Stimulated activated CD4-positive, alpha-beta T cell treated with anti-CD3 and anti-CD28 coated beads, TNF-alpha, amount 100 ng/mL, for 24 hours (primary cell): ENCODE measurements at regions not wholly inside any gene's neighbourhood (a gene's known extent, or its start where the extent isn't known, plus 50 kb on each side); places are given as distances from the start of the nearest gene placed in this dataset.

Source experiments
- DNase-seq, 3 experiments: peaks; one replicate each; pipeline ENCODE4 v3.0.0-alpha.2; 2020; ENCODE audit warnings: low read depth in 3 of 3

DNA sequence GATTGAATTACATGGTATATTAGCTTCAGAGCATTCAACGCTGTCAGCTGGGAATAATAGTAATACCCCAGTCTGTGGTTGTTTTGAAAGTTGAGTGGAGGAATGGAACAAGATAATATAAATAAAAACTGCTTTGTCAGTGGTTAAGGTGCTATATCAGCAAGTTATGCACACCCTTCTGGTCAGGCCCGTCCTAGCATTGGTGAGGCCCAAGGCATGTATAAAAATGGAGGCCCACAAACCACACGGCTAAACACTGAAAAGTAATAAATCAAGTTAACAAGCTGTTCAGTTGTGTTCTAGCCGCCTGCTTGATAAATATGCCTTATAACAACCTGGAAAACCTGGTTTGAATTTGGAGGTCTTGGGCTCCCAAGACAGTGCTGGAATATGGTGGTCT is 77.4 kb downstream of the PSMG1 start:
- DNase-seq = no peak

GRCh38 chr21:39105341-39105765 is 77.9 kb downstream of the PSMG1 start:
- no peak for DNase-seq

- DNase-seq = no peak
Observed at GRCh38 chr21:39104911-39105310, 78.3 kb downstream of the PSMG1 start.

DNA sequence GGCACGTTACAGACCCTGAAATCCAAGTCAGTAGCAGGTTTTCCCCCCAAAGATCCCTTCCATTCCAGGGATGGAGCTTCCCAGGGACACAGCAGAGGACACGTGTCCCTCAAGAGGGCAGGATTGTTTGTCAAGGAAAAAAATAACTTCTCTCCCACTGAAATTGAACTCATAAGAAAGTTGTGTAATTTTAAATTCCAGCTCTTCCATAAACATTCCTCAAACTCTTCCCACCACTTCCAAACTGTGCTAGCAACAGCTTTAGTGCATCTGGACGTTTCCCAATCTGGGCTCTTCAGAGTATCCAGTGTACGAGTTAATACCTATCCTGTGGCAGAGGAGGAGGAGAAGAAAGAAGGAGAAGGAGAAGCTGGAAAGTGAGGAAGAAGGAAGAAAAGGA is 79.6 kb downstream of the PSMG1 start:
- DNase-seq = no peak

- DNase-seq = no peak
Observed at GRCh38 chr21:39099859-39100258, 83.4 kb downstream of the PSMG1 start.

DNA sequence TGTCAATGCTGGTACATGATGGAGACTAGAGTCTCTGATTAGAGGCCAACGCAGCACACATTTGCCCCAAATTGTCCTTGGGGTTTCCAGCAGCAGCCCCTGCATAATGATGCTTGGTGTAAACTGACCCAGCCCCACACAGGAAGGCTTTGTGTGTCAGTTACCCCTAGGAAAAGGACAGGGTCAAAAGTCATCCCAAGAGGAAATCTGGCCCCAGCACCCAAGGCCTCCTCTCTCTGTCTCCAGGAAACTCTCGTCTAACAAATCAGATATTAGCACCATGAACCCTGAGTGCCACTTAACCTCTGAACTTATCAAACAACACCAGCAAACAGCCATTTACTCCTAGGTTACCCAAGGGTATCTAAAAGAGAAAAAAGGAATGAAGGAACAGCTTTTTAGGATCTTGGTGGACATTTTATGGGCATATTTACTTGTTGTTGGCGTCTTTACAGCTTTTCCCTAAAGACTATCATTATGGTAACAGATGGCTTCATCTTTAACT is 84.5 kb downstream of the PSMG1 start:
- no peak for DNase-seq

DNA sequence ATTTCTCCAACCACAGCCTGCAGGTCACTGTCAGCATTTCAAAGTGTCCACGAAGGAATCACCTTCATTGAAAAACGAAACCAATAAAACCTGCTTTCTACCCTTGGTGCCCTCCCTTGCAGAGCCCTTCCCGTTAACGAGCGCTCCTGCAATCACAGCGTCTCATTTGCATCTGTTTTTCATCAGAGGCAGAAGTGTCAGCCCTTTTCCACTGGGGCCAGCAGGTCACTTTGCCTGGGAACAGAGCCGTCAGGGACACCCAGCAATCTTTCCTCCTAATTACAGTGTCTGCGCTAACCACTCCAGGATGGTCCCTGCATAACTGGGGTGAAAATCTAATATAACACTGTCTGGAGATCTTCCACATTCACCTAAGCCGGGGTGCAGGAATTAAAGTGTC is 85.3 kb downstream of the PSMG1 start:
- no peak for DNase-seq

GRCh38 chr21:39097335-39097861 is 85.9 kb downstream of the PSMG1 start:
- no peak for DNase-seq

- DNase-seq = no peak
Observed at GRCh38 chr21:39096754-39097153, 86.5 kb downstream of the PSMG1 start.

GRCh38 chr21:39095681-39096080 is 87.6 kb downstream of the PSMG1 start:
- no peak for DNase-seq

DNA sequence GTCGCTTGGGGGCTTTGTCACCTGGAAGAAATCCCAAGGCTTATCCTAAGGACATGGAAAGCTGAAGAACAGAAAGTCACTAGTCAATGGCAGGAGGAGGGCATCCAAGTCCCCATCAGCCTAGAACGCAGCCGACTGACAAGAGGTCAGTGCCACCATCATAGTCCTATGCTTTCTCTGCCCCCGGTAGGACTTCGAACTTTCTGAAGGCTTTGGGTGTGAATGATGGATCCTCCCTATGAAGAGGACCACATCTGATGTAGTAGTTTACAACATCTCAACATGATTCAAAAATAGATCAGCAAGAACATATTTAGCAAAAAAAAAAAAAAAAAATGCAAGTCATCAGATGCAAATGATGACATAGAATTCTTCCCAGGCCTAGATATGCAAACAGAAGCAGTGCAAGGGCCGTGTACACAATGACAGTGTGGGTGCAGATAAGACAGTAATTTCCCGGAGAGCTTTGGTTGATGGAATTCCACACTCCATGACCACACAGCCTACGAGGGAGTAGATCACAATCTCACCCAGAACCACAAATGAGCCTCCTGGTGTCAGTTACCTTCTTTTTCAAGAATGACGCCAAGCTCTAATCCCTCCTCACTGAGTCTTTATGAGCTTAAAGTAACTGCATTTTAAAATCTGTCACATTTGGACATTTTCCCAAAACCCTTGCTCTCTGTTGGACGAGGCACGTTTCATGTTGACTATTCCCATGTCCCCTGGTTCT is 88.2 kb downstream of the PSMG1 start:
- DNase-seq = no peak

DNA sequence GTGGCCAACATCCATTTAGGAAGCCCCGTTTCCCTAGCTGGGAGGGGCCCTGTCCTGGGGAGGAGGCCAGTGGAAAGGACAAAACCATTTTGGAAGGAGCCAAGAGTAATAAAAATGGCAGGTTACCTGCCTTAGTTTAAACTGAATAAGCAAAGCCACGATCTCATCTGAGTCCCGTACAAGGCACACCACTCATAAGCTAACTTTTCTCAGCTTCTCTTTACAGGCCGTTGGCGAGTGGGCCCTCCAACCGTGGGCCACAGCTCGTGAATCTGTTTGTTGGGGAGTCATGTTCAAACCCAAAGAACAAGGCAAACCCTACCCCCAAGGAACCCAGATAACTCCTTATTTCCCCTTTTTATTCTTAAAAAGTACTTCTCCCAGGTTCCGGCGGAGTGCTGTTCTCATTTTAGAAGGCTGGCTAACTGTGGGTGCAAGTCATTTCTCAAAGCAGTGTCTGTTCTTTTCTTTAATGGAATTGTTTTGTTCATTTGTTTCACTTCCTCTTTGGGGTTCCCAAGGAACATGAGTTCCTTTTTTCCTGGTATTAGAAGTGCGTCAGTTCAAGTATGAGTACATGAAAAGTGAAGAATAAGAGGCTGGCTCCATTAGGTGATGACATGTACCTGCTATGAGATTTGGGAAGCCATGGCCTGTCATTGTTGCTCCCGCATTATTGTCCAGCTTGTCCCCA is 89.0 kb downstream of the PSMG1 start:
- no peak for DNase-seq

- no peak for DNase-seq
Observed at GRCh38 chr21:39093526-39093925, 89.7 kb downstream of the PSMG1 start.

DNA sequence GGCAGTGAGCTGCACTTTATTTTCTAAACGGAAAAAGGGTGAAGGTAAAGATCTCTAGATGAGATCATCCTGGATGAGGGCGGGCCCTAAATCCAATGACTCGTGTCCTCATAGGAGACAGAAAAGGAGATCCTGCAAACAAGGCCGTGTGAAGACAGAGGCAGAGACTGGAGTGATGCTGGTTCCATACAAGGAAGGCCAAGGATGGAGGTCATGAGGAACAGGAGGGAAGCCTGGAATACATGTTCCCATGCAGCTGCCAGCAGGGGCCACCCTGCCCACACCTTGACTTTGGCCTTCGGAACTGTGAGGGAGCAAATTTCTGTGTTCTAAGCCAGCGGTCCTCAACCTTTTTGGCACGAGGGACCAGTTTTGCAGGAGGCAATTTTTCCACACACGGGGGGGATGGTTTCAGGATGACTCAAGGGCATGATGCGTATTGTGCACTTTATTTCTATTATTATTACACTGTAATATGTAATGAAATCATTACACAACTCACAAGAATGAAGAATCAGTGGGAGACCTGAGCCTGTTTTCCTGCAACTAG is 94.3 kb downstream of the PSMG1 start:
- no peak for DNase-seq

GRCh38 chr21:39088031-39088370 is 95.2 kb downstream of the PSMG1 start:
- DNase-seq = no peak

DNA sequence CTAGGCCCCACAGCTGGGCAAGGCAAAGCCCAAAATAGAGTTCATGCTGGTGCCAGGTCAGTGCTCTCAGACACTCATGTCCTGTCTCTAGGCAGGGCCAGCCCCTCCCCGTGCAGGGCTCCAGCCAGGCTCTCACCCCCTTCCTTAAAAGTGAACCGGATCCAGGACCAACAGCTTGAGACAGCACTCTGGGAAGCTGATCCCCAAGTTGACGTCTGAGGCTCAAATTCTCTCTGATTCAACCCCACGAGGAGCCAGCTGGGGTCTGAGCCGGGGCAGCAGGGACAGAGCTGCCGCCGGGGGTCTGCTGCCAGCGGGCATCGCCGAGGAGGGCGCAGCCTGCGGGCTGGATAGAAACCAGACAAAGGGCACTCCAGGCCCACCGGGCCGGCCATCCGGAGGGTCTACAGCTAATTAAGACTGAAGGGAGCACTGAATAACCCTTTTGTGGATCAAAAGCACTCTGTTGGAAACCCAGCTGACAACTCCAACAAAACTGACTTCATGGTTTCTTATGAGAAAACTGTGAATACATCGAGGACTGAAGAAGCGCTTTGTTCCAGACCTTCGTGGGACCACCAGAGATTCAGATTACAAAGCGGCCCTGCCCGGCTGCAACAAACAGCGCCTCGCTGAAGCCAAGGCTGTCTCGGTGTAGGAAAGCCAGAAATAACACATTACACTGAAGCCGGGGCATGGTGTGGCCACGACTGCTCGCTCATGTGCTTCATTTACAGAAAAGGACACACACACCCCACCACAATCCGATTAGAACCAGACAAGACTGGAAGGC is 95.8 kb downstream of the PSMG1 start:
- no peak for DNase-seq

DNA sequence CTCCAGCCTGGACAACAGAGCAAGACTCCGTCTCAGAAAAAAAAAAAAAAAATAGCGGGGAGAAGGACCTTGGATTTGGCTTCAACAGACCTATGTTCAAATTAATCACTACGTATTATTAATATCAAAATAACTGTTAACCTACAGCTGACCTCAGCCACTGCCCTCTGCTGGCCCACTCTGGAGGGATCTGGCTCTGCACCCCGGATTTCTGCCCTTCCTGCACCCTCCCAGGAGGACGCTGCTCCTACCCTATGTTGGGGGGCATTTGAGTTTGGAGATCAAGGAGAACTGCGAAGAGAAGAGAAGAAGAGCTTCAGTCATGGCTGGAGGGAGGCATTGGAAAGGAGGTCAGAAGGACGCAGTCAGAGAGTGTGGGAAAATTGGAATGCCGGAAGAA is 96.7 kb downstream of the PSMG1 start:
- no peak for DNase-seq

DNA sequence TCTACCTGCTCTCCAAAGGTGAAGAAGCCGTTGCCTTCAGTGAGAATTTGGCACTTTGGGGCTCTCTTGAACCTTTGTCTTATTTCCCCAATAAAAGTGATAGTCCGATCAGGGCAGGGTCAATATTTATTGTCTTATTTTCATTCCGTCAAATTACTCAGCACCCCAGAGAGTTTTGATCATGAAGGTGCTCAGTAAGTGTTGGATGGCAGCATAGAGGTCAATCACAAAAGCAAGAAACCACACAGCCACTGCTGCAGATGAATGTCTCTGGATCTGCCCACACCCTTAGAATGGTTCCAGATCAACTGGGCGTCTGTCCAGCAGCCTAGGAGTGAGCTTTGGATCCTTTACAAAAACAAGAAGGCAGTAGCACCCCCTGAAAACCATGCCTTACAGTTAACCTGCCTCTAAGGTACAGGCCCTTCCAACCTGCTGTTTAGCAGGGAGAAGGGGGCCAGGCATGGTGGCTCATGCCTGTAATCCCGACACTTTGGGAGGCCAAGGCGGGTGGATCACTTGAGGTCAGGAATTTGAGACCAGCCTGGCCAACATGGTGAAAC is 97.3 kb downstream of the PSMG1 start:
- DNase-seq = no peak

GRCh38 chr21:39084979-39085729 is 98.1 kb downstream of the PSMG1 start:
- no peak for DNase-seq

- no peak for DNase-seq
Observed at GRCh38 chr21:39084073-39084472, 99.2 kb downstream of the PSMG1 start.
